ENCODE measurements at regions not wholly inside any gene's neighbourhood (a gene's known extent, or its start where the extent isn't known, plus 50 kb on each side); places are given as distances from the start of the nearest gene placed in this dataset.
A peak's percentile ranks its signal among the peaks of the same experiment; 100 is the strongest.

DNA sequence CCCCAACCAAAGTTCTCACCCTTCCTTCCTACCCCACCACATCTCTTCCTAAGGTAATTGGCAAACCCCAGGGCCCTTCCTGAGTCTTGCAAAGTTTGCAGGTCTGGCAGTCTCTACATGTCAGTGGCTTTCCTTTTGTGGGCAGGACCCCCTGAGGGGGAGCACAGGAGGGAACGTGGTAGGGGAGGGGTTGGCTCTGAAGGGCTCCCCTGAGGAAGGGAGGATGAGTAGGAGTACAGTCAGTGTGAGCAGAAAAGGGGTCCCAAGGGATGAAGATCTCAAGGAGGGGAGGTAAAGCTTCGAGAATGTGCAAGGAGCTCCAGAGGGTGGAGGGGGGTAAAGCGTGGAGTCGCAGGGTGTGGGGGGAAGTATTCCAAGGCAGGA, 206.9 kb downstream of the RAB11FIP4 start:
- Histone ChIP-seq H3K27ac (ENCODE audit: low read depth, low read length) (no peak overlapping the region), H4K12ac (ENCODE audit: low read depth, low read length) (no peak overlapping the region), H3K4me2 (ENCODE audit: low read length) (no peak overlapping the region), H3K9me3 (ENCODE audit: insufficient read depth, low read depth, low read length) (no peaks in the 10 kb centered on the region), H3K14ac (ENCODE audit: low read length) (no peak overlapping the region), H3K4me3 (ENCODE audit: low read depth, low read length) (no peak overlapping the region), H2AFZ (ENCODE audit: insufficient read depth, low read length, poor library complexity) (no peak overlapping the region), H2BK5ac (ENCODE audit: low read depth, low read length, poor library complexity) (no peak overlapping the region), H3K79me1 (ENCODE audit: low read length) (peaks cover 24% of the 10 kb centered on the region), H4K91ac (ENCODE audit: low read depth, low read length) (peak overlapping the region; percentile 97), H2BK120ac (ENCODE audit: insufficient read depth, low read length, poor library complexity) (peak overlapping the region; percentile 13), H2BK12ac (ENCODE audit: low read length) (peak overlapping the region; percentile 48), H3K79me2 (ENCODE audit: control insufficient read depth, insufficient read depth, low read length, poor library complexity) (peaks cover 5% of the 10 kb centered on the region), H3K4me1 (ENCODE audit: control insufficient read depth in 1 of 2, insufficient read depth in 2 of 2, low read length in 2 of 2) (peaks cover 25 to 45% of the 10 kb centered on the region in 2 experiments), H2AK5ac (ENCODE audit: low read length) (no peak overlapping the region), H3K9ac (ENCODE audit: low read length) (no peak overlapping the region), H3K23ac (ENCODE audit: low read length) (no peak overlapping the region), H3K27me3 (ENCODE audit: insufficient read depth, low read length) (no peaks in the 10 kb centered on the region), H3K36me3 (ENCODE audit: control insufficient read depth in 1 of 2, insufficient read depth in 2 of 2, low read length in 2 of 2) (no peaks in the 10 kb centered on the region), H4K8ac (ENCODE audit: low read depth, low read length) (no peak overlapping the region), H3K4ac (ENCODE audit: low read depth, low read length) (no peak overlapping the region), H3K18ac (ENCODE audit: low read length) (no peak overlapping the region)
- whole genome bisulfite sequencing (ENCODE audit: extremely low coverage, insufficient coverage, insufficient read length): no CpG with 5 or more reads among the region's 4 CpGs
- no peak for DNase-seq

- no peak overlapping the region for H4K12ac ChIP-seq (ENCODE audit: low read depth, low read length)
- peaks cover 5% of the 10 kb centered on the region for H3K79me2 ChIP-seq (ENCODE audit: control insufficient read depth, insufficient read depth, low read length, poor library complexity)
- H3K79me1 ChIP-seq (ENCODE audit: low read length): peaks cover 24% of the 10 kb centered on the region
- no peaks in the 10 kb centered on the region for H3K9me3 ChIP-seq (ENCODE audit: insufficient read depth, low read depth, low read length)
- H2BK12ac ChIP-seq (ENCODE audit: low read length): peak overlapping the region; percentile 93
- no peak overlapping the region for H3K4me2 ChIP-seq (ENCODE audit: low read length)
- no CpG with 5 or more reads among the region's 10 CpGs for WGBS (ENCODE audit: extremely low coverage, insufficient coverage, insufficient read length)
- H3K36me3 ChIP-seq (ENCODE audit: control insufficient read depth in 1 of 2, insufficient read depth in 2 of 2, low read length in 2 of 2): no peaks in the 10 kb centered on the region
- peaks cover 25 to 45% of the 10 kb centered on the region in 2 experiments for H3K4me1 ChIP-seq (ENCODE audit: control insufficient read depth in 1 of 2, insufficient read depth in 2 of 2, low read length in 2 of 2)
- no peaks in the 10 kb centered on the region for H3K27me3 ChIP-seq (ENCODE audit: insufficient read depth, low read length)
- peak overlapping the region; percentile 85 for H2BK5ac ChIP-seq (ENCODE audit: low read depth, low read length, poor library complexity)
- H3K14ac ChIP-seq (ENCODE audit: low read length): peak overlapping the region; percentile 40
- H4K8ac ChIP-seq (ENCODE audit: low read depth, low read length): no peak overlapping the region
- peak overlapping the region; percentile 93 for H3K18ac ChIP-seq (ENCODE audit: low read length)
- DNase-seq: no peak
- H3K4ac ChIP-seq (ENCODE audit: low read depth, low read length): no peak overlapping the region
- peak overlapping the region; percentile 83 for H2AK5ac ChIP-seq (ENCODE audit: low read length)
- H2AFZ ChIP-seq (ENCODE audit: insufficient read depth, low read length, poor library complexity): no peak overlapping the region
- H4K91ac ChIP-seq (ENCODE audit: low read depth, low read length): peak overlapping the region; percentile 97
- H3K4me3 ChIP-seq (ENCODE audit: low read depth, low read length): no peak overlapping the region
- H3K9ac ChIP-seq (ENCODE audit: low read length): no peak overlapping the region
- no peak overlapping the region for H3K23ac ChIP-seq (ENCODE audit: low read length)
- H2BK120ac ChIP-seq (ENCODE audit: insufficient read depth, low read length, poor library complexity): peak overlapping the region; percentile 13
- H3K27ac ChIP-seq (ENCODE audit: low read depth, low read length): no peak overlapping the region
Measured at GRCh38 chr17:31597646-31598398, 206.3 kb downstream of the RAB11FIP4 start.

GRCh38 chr17:31596382-31597323, 205.2 kb downstream of the RAB11FIP4 start:
- no peak overlapping the region for H4K12ac ChIP-seq (ENCODE audit: low read depth, low read length)
- H3K4me1 ChIP-seq (ENCODE audit: control insufficient read depth in 1 of 2, insufficient read depth in 2 of 2, low read length in 2 of 2): peaks cover 25 to 45% of the 10 kb centered on the region in 2 experiments
- no peak overlapping the region for H3K4me3 ChIP-seq (ENCODE audit: low read depth, low read length)
- H3K4ac ChIP-seq (ENCODE audit: low read depth, low read length): peak overlapping the region; percentile 66
- H3K36me3 ChIP-seq (ENCODE audit: control insufficient read depth in 1 of 2, insufficient read depth in 2 of 2, low read length in 2 of 2): no peaks in the 10 kb centered on the region
- DNase-seq: peak; percentile 97 to 98
- H3K4me2 ChIP-seq (ENCODE audit: low read length): peak overlapping the region; percentile 12
- peak overlapping the region; percentile 97 for H2BK120ac ChIP-seq (ENCODE audit: insufficient read depth, low read length, poor library complexity)
- H3K79me1 ChIP-seq (ENCODE audit: low read length): peaks cover 24% of the 10 kb centered on the region
- H3K14ac ChIP-seq (ENCODE audit: low read length): peak overlapping the region; percentile 96
- H3K18ac ChIP-seq (ENCODE audit: low read length): peak overlapping the region; percentile 93
- no peaks in the 10 kb centered on the region for H3K9me3 ChIP-seq (ENCODE audit: insufficient read depth, low read depth, low read length)
- H4K91ac ChIP-seq (ENCODE audit: low read depth, low read length): peak overlapping the region; percentile 97
- H3K23ac ChIP-seq (ENCODE audit: low read length): no peak overlapping the region
- peak overlapping the region; percentile 69 for H4K8ac ChIP-seq (ENCODE audit: low read depth, low read length)
- H2BK5ac ChIP-seq (ENCODE audit: low read depth, low read length, poor library complexity): peak overlapping the region; percentile 85
- peak overlapping the region; percentile 83 for H2AK5ac ChIP-seq (ENCODE audit: low read length)
- H2BK12ac ChIP-seq (ENCODE audit: low read length): peak overlapping the region; percentile 93
- H3K27me3 ChIP-seq (ENCODE audit: insufficient read depth, low read length): no peaks in the 10 kb centered on the region
- H2AFZ ChIP-seq (ENCODE audit: insufficient read depth, low read length, poor library complexity): peak overlapping the region; percentile 4
- H3K9ac ChIP-seq (ENCODE audit: low read length): no peak overlapping the region
- WGBS (ENCODE audit: extremely low coverage, insufficient coverage, insufficient read length): no CpG with 5 or more reads among the region's 16 CpGs
- H3K79me2 ChIP-seq (ENCODE audit: control insufficient read depth, insufficient read depth, low read length, poor library complexity): peaks cover 5% of the 10 kb centered on the region
- peak overlapping the region; percentile 87 for H3K27ac ChIP-seq (ENCODE audit: low read depth, low read length)

DNA sequence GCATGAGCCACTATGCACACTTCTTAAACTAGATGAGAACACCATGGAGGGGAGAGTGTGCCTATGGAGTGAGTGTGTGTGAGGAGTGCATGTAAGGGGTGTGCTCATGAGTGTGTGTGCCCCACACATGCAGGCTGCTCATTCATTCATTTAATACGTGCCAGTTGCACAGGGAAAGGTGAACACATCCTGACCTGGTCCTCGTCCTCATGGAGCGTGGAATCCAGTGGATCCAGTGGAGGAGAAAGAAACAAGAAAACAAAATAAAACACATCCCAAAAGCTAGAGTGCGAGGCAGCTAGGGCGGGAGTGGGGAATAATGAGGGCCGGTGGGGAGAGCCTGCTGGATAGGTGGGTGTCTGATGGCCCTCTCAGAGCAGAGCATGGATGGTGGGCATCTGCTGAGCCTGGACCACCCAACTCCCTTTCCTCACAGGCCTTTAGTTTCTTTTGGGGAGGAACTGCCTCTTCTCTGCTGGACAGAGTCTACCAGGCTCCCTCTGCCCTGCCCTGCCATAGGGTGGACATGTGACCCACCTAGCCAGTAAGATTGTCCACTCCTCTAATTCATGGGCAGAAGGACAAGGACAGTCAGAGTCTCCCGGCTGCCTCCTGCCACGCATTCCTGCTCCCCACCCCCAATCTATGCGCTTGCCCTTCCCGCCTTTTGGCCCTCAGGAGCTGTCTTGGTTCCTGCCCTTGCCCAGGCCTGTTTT, 204.3 kb downstream of the RAB11FIP4 start:
- Histone ChIP-seq H3K4me1 (ENCODE audit: control insufficient read depth in 1 of 2, insufficient read depth in 2 of 2, low read length in 2 of 2) (peaks cover 25 to 45% of the 10 kb centered on the region in 2 experiments), H3K79me1 (ENCODE audit: low read length) (peaks cover 24% of the 10 kb centered on the region), H2BK12ac (ENCODE audit: low read length) (peak overlapping the region; percentile 58), H4K8ac (ENCODE audit: low read depth, low read length) (peak overlapping the region; percentile 24), H2AFZ (ENCODE audit: insufficient read depth, low read length, poor library complexity) (no peak overlapping the region), H4K91ac (ENCODE audit: low read depth, low read length) (peak overlapping the region; percentile 80), H3K27ac (ENCODE audit: low read depth, low read length) (peak overlapping the region; percentile 79), H3K9ac (ENCODE audit: low read length) (no peak overlapping the region), H3K18ac (ENCODE audit: low read length) (peak overlapping the region; percentile 48), H2BK120ac (ENCODE audit: insufficient read depth, low read length, poor library complexity) (peak overlapping the region; percentile 69), H3K14ac (ENCODE audit: low read length) (peak overlapping the region; percentile 23), H3K27me3 (ENCODE audit: insufficient read depth, low read length) (no peaks in the 10 kb centered on the region), H3K23ac (ENCODE audit: low read length) (no peak overlapping the region), H3K4me2 (ENCODE audit: low read length) (peak overlapping the region; percentile 2), H3K36me3 (ENCODE audit: control insufficient read depth in 1 of 2, insufficient read depth in 2 of 2, low read length in 2 of 2) (no peaks in the 10 kb centered on the region), H3K9me3 (ENCODE audit: insufficient read depth, low read depth, low read length) (no peaks in the 10 kb centered on the region), H2BK5ac (ENCODE audit: low read depth, low read length, poor library complexity) (peak overlapping the region; percentile 83), H3K4ac (ENCODE audit: low read depth, low read length) (no peak overlapping the region), H2AK5ac (ENCODE audit: low read length) (peak overlapping the region; percentile 9), H4K12ac (ENCODE audit: low read depth, low read length) (no peak overlapping the region), H3K79me2 (ENCODE audit: control insufficient read depth, insufficient read depth, low read length, poor library complexity) (peaks cover 5% of the 10 kb centered on the region), H3K4me3 (ENCODE audit: low read depth, low read length) (no peak overlapping the region)
- DNase-seq: peak; percentile 55 to 73
- WGBS (ENCODE audit: extremely low coverage, insufficient coverage, insufficient read length): no CpG with 5 or more reads among the region's 10 CpGs

Measured in trophoblast cell (in vitro differentiated cells and primary cell).